LHCN-M2 (cell line): ENCODE measurements at regions not wholly inside any gene's neighbourhood (a gene's known extent, or its start where the extent isn't known, plus 50 kb on each side); places are given as distances from the start of the nearest gene placed in this dataset.
A peak's percentile ranks its signal among the peaks of the same experiment; 100 is the strongest.

Source experiments
- DNase-seq: peaks from one replicate; pipeline ENCODE4 v3.0.0-alpha.2; 2012; ENCODE audit warnings: low read depth

- DNase-seq, result no peak
Observed at GRCh38 chr18:24825397-24825796, 365.0 kb downstream of the HRH4 start.

- no peak for DNase-seq
Observed at GRCh38 chr18:24826605-24827004, 366.2 kb downstream of the HRH4 start.

- DNase-seq, result no peak
Observed at GRCh38 chr18:24827501-24827900, 367.1 kb downstream of the HRH4 start.

GRCh38 chr18:24831081-24831480, 370.6 kb downstream of the HRH4 start:
- no peak for DNase-seq

GRCh38 chr18:24831871-24832665, 371.6 kb downstream of the HRH4 start:
- DNase-seq, result no peak

GRCh38 chr18:24835751-24836150, 375.3 kb downstream of the HRH4 start:
- no peak for DNase-seq

GRCh38 chr18:24837066-24837465, 376.6 kb downstream of the HRH4 start:
- peak; percentile 17 for DNase-seq

- DNase-seq, result no peak
Observed at GRCh38 chr18:24840051-24840450, 379.6 kb downstream of the HRH4 start.

GRCh38 chr18:24840640-24841039, 380.2 kb downstream of the HRH4 start:
- DNase-seq, result no peak

GRCh38 chr18:24841536-24841935, 381.1 kb downstream of the HRH4 start:
- no peak for DNase-seq

- DNase-seq, result no peak
Observed at GRCh38 chr18:24843123-24843522, 382.7 kb downstream of the HRH4 start.

- no peak for DNase-seq
Observed at GRCh38 chr18:24846138-24846537, 385.7 kb downstream of the HRH4 start.

GRCh38 chr18:24850532-24850931, 390.1 kb downstream of the HRH4 start:
- DNase-seq, result no peak

- DNase-seq, result no peak
Observed at GRCh38 chr18:24853076-24853475, 392.6 kb downstream of the HRH4 start.

- no peak for DNase-seq
Observed at GRCh38 chr18:24860978-24861680, 400.7 kb downstream of the HRH4 start.

- DNase-seq, result no peak
Observed at GRCh38 chr18:24862201-24862816, 401.9 kb downstream of the HRH4 start.

- no peak for DNase-seq
Observed at GRCh38 chr18:24868311-24868710, 407.9 kb downstream of the HRH4 start.

- DNase-seq, result peak; percentile 18
Observed at GRCh38 chr18:24868760-24869237, 408.4 kb downstream of the HRH4 start.

GRCh38 chr18:24869285-24869684, 408.8 kb downstream of the HRH4 start:
- DNase-seq, result no peak

GRCh38 chr18:24875286-24875685, 414.8 kb downstream of the HRH4 start:
- no peak for DNase-seq

GRCh38 chr18:24875777-24876176, 415.3 kb downstream of the HRH4 start:
- no peak for DNase-seq

- peak; percentile 6 for DNase-seq
Observed at GRCh38 chr18:24876266-24876665, 415.8 kb downstream of the HRH4 start.

- no peak for DNase-seq
Observed at GRCh38 chr18:24877066-24877465, 416.6 kb downstream of the HRH4 start.
